HG02973 (cell line): ENCODE measurements at regions not wholly inside any gene's neighbourhood (a gene's known extent, or its start where the extent isn't known, plus 50 kb on each side); places are given as distances from the start of the nearest gene placed in this dataset.

Source experiments
- ATAC-seq: cut with Tn5 transposase; IDR thresholded peaks from one replicate; pipeline ENCODE4 v1.9.1; 2021; ENCODE audit warnings: moderate library complexity; ENCODE audit not compliant: unreplicated experiment

DNA sequence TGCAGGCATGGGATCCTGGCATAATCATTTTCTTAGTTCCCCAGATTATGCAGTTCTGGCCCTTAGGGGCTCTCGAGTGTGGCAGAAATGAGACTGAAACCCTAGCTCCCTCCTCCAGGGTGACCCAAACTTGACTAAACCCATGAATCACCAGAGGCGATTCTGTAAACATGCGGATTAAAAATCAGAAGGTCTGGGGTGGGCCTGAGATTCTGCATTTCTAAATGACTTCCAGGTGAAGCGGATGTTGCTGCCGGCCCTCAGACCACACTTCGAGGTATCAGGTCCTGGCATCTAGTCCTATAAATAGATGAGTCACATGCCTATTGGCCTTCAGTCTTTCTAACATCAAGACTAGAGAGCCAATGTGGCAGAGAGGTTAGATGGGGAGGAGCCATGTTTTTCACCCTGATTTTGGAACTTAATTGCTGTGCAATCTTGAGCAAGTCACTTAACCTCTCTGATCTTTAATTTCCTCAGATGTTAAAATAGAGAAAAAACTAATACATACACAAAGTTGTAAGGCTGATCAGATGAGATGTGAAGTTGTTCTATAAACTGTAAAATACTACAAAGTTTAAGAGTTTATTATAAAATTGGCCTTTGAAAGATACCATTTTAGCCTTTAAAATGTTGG lies 431.2 kb downstream of the FOXO1 start:
- ATAC-seq: no peak

DNA sequence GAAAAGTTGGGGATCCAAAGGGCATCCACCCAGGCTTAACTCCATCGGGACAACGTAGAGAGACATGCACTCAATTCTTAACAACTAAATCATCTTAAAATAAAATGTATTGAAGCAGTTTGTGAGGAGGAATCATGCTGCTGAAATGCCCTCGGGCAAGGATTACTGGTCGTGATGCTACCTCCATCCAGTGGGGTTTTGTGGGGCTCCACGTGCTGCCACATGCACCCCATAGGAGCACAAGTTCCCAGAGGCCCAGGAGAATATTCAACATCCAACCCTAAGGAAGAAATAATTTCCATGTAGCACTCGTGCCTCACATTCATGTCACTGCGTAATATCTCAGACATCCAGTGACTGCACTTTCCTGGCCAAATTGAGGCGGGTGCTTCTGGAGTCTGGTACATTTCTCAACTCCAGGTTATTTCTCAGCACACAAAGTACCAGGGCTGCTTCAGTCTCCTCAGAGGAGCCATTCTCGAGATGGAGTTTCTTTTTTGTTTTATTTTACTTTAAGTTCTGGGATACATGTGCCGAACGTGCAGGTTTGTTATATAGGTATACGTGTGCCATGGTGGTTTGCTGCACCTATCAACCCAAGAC lies 429.8 kb downstream of the FOXO1 start:
- no peak for ATAC-seq

DNA sequence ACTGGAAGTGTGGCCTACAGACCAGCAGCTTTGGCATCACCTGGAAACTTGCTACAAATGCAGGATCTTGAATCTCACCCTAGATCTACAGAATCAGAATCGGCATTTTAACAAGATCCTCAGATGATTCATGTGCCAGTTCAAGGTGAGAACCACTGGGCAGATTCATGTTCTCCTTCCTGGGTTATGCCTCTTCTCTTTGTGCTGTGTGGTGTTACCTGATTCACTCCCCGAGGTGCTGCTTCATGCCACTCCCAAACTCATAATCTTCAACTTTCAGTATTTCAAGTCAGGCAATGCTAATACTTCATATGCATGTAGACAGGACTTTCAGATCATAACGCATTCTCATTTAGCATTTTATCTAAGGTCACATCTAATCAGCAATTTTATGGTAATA lies 427.7 kb downstream of the FOXO1 start:
- ATAC-seq: no peak

DNA sequence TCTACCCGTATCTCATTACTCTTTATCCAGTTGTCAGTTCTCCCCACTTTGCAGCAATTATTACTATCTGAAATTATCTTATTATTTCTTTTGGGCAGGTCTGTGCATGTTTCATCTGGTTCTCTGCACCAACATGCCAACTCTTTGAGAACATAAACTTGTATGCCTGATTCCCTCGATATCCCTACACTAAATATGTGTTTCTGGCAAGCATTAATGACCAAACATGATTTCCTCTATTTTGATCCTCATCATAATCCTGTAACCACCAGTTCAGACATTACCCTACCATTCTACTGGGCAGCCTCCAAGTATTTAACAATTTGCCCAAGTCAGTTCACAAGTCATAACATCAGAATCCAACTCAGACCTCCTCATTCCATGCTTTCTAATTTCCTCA lies 426.1 kb downstream of the FOXO1 start:
- ATAC-seq: no peak

DNA sequence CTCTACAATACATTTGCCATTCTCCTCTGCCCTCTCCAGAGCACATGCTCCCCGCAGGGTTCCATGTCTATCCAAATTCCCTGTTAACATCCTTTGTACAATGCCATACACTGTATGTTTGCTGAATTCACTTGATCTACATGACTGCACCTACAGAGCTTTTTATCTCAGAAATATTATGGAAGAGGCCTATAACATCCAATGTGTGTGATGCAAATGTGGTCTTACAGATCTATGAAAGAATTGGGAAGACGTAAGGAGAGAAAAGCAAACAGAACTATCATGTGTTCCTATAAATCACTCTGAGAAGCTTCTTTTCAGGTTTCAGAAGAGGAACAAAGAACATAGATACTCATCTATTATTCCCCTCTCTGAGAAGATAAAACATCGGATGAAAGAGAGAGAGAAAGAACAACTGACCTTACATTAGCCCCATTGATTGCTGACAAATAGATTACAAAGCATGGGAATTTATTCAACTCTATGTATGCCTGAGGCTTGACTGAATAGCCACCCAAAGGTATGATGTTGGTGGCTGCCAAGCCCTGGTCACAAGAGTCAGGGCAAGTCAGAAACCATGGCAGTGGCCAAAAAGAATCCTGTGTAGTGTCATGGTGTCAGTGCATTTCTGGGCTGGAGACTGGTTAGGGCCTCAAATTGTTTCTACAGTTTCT lies 425.2 kb downstream of the FOXO1 start:
- ATAC-seq: no peak

DNA sequence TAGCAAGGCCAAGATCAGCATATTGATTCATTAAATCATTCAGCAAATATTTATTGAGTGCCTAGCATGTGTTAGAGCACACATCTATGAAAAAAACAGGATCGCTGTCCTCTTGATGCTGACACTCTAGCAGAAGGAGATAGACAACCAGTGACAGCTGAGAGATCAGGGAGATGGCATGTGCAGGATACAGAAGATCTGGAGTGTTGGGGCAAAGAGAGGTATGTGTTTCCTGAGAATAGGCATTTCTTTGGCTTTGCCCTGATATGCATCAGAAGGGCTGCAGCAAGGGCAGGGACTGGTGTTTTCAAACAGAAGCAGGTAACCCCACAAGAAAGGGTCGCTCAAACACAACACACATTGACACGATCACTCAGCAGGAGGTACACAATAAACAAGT lies 423.4 kb downstream of the FOXO1 start:
- no peak for ATAC-seq

DNA sequence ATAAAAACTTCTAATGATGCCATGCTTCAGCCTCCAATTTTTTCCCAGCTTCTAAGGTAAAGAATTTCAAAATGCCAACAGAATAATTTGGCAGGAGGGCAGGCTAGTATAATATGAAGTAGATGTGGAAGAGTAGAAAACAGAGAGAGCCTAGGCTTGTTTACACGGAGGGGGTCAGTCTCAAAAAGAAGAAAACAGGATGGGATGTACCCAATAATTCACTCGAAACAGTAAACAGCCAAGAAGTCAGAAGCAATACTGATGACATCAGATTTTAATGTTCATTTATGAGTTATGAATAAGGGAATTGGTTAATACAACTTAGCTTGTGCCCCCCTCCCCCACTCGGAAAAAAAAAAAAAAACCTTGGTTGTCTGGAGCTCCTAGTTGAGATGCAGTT lies 422.5 kb downstream of the FOXO1 start:
- no peak for ATAC-seq

DNA sequence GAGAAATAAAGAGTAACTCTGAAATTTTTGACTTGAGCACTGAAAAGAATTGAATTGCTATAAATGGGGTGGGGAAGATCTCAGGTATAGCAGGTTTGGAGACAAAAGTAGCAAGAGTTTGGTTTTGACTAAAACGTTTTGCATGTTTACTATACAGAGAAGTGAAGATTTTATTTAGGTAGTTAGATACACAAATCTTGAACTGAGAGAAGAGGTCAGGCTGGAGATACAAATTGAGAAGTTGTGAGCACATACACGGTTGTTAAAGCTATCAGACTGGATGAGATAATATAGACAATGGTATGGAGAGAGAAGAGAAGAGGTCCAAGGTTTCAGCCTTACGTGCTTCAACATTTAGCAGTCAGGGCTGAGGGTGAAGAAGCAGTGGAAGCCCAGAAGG lies 420.9 kb downstream of the FOXO1 start:
- no peak for ATAC-seq

DNA sequence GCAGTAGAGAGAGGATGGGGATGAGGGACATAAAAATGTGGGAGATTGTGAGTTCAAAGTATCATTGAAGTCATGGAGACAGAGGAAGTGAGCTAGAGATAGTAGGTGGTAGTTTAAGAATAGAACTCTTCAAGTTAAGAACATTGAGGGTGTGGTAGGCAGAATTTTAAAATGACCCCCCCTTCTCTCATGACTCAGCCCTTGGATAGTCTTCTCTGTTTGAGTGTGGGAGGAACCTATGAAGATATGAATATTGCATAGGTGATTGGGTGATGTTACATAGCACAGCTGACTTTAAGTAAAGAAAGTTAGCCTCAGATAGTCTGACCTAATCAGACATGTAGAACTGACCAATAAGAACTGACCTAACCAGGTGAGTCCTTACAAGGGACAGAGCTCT lies 418.6 kb downstream of the FOXO1 start:
- ATAC-seq: no peak

DNA sequence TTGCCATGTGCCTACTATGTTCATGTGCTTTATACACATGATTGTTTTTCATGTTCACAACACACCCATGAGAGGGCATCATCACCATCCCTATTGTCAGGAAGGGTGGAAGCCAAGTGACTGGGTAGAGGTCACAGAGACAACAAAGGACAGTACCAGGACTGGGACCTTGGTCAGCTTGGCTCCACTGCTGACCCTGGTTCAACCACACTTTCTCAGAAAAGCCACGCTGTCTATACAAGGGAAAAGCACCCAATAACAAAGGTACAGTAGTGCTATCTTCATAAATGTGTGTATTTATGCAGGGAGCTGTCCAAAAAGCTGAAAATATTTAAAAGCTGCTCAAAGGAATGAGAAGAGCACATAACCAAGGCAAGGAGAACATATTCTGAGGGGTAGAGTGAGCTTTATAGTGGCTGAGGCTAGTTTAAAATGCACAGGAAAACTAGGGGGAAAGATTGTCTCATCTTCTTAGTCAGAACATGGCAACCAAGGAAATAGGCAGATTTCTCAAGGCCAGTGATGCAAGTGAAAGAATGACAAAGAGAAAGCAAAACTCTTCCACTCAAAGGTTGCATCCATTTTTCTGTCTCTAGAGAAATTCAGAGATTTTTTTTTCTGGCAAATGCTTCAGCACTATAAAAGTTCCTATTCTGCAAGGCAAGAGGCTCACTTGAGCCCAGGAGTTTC lies 415.0 kb downstream of the FOXO1 start:
- no peak for ATAC-seq

DNA sequence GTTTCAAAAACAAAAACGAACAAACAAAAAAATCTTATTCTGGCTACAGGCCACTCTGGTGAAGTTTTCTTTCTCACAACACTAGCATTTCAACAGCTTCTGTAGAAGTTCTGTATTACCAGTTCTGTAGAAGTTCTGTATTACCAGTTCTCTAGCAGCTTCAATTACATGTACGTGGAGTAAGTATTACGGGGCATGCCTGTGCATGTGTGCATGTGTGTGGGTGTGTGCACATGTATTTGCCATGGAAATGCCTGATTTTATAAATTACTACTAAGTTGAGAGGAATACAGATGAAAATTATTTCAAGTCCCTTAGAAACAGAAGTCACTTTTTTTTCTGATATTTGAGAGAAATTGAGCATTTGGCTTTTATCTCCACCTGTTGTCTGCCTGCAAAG lies 414.2 kb downstream of the FOXO1 start:
- no peak for ATAC-seq

DNA sequence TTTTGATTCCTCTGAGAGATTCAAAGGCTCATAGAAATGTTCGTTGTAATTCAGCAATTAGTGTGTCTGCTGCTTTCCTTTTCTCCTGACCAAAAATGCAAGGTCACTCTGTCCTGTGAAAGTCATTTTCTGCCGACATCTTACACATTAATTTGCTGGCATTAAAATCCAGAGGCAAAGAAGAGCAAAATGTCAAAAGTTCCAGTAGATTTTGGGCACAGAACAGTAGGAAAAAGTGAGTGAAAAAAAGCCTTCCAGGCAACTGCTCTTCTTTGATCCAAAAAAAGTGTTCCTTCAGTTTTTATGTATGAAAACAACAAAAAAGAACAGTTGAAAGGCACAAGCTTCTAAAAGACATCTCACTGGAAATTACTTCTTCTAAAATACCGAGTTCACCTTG lies 413.8 kb downstream of the FOXO1 start:
- no peak for ATAC-seq

DNA sequence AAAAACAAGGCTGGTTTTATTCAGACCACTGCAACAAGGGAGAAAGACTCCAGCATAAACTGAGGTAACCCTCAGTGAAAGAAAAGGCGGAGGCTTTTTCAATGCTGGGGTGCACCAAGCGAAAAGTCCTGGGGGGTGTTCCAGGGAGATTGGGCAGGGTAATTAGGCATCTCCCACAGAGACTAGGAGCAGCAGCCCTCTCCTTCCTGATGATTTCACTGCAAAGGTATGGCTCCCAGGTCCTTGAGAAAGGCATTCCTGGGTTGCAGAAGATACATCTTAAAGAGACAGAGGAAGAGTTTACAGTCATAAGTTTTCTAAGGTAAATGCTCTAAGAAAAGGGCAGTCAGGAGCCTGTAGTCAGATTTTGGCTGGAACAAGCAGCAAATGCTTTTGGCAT lies 412.0 kb downstream of the FOXO1 start:
- no peak for ATAC-seq

DNA sequence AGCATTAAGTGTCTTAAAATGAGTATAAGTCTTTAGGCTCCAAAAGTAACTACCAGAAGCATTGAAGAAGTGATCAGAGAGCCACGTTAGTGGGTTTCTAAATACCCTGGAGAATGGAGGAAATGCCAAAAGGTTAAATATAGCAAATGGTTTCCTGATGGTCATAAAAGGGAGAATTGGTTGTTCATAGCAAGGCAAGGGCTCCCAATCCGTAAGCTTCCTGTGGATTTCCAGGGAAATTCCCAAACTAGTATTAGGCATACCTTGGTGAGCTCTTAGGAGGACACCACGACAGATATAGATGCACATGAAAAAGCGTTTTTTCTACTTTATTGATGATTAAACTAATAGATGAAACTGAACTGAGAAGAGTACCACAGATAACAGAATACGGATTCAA lies 410.9 kb downstream of the FOXO1 start:
- no peak for ATAC-seq

DNA sequence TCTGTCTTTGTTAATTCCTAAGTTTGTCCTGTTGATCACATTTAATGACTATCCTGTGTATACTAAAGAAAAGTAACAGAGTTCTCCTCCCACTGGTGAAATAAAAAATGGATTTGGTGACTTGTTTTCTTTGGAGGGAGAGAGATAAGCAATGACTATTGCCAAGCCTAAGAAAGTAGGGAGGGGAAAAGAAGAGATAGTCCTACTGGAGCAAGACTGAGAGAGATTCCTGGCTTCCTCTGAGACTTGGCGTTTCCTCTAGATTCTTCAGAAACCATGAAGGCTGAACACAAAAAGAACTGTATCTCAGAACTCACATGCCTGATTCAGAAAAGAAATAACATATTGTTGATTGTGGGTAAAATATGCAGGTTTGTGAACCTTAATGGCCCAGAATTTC lies 406.5 kb downstream of the FOXO1 start:
- ATAC-seq: no peak

DNA sequence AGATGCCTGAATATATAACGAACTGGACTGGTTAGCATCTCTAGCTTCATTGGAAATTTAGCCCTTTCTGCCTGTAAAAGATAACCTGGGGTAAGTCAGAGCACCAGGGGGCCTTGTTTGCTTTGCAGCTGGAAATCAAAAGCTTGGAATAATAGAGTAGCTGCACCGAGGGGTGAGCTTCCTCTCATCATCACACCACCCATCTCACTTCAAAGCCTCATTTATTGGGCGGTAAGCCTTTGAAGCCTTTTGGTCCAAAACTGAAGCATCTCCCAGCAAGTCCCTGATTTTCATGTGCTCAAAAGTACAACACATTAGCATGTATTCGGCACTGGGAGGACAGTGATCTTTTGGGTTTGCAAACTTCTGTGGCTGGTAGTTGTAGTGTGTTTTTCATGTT lies 405.1 kb downstream of the FOXO1 start:
- ATAC-seq: no peak

DNA sequence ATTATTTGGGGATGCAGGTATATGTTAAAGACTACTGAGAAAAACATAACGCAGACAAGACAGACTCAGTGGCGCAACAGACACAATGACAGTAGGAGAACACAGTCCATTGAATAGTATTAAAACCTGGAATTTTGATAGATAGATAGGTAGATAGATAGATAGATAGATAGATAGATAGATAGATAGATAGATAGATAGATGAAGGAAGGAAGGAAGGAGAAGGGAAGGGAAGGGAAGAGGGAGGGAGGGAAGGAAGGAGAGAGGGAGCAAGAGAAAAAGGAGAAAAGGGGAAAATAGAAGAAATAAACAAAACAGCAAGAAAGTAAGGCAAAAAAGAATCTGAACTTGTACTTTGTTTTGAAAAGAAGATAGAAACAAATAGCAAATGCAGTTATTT lies 404.5 kb downstream of the FOXO1 start:
- no peak for ATAC-seq

DNA sequence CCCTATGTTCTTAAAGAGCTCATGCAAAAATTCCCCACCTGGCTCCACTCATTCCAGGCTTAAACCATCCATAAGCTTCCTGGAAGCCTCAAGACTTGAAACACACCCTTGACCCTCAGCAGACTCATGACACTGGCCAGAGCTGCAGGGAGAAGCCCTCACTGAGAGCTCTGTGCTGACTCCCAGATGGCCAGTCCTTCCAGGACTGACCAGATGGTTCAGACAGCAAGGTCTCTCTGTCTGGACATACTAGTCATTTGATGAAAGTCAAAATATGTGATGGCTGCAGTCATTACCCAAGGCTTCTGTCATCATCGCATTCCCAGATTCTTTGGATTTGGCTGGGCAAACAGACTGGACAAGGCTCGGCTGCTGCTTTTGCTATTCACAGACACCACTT lies 397.4 kb downstream of the FOXO1 start:
- no peak for ATAC-seq

DNA sequence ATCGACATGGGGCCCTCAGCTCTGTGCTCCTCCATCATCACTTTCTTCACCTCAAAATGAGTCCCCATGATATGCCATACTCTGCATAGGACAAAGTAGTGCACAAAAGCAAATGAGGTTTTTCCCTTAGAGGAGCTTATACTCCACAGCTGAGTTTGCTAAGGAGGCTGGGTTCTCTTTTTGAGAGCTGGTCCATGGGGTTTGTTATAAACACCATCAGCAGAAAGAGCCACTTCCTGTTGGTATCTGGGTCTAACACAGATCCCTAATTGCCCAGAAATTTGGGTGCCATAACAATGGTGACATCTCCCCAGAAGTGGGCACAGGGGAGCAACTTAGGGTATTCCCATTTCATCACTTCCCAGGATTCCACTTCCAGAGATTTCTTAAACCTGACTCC lies 395.7 kb downstream of the FOXO1 start:
- no peak for ATAC-seq

DNA sequence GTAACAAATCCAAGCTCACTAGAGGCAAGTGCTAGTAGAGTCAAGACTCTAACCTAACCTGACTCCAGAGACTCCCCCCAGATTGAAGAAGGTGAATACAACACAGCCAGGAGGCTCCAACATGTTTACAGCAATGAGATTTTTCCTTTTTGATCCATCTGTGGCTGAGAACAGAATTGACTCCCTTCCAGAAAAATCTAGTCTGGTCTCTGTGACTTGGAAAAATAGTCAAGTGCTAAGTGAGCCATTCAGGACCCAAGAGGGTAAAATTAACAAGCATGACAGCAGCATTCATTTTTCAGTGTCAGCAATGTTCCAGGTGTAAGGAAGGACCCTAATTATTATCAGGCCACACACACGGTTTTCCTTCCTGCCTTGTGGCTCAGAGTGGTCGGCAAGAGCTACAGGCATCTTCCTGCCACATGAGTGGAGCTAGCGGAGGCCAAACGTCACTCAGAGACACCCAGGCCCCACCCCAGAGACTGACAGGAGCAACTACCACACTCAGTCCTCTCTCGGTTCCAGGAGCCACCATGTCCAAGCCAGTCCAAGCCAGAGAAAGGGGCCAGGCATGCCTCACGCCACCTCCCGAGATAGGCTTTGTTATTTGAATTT lies 395.1 kb downstream of the FOXO1 start:
- ATAC-seq: no peak

DNA sequence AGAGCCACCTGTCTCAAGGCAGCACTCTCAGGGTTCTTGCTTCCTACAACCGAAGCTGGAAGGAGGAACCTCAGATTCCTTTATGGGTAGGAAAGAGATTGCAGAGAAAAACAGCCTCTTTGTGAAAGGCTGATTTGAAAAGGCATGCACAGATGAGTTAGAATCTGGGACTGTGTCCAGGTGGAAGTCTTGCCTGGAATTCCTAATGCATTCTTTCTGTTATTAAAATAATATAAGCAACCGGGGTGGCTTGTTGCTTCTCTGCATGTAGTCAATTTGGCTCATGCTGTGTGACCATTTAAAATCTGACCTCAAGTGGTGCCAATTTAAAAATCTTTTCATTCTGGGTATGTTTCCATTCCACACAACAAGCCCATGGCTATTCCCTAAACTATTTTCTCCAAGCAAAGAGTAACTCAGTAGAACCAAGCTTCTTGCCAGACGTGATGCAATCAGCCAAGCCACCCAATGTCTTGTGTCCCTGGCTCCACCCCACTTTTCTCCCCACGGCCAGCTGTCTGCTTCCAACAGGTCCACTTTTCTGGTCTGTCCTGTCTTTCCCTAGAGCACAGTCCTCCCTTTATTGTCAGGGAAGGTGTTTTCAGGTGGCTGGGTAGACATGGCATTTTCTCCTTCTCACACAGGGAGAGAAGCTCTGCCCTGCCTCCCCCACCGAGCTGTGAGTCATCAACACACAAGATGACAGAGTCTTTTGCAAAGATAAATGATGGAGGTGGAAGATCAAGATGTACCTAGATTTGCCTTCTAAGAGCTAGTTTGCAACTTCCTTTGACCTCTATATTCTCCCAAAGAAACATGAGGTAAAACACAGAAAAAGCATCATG lies 394.3 kb downstream of the FOXO1 start:
- no peak for ATAC-seq
